Glutamatergic neuron (in vitro differentiated cells): ENCODE measurements at regions not wholly inside any gene's neighbourhood (a gene's known extent, or its start where the extent isn't known, plus 50 kb on each side); places are given as distances from the start of the nearest gene placed in this dataset.

Source experiments
- DNase-seq: peaks from one replicate; pipeline ENCODE4 v3.0.0; 2022
- H3K27ac Mint-ChIP-seq: one replicate; pipeline ENCODE4 v1.8.0; 2020; ENCODE audit warnings: mild to moderate bottlenecking, mixed read lengths, inconsistent platforms; ENCODE audit not compliant: unreplicated experiment
- H3K27me3 Mint-ChIP-seq: one replicate; pipeline ENCODE4 v1.8.0; 2020; ENCODE audit warnings: mild to moderate bottlenecking, moderate library complexity, mixed read lengths, inconsistent platforms; ENCODE audit not compliant: unreplicated experiment
- H3K36me3 Mint-ChIP-seq: one replicate; pipeline ENCODE4 v1.8.0; 2020; ENCODE audit warnings: mild to moderate bottlenecking, mixed read lengths, inconsistent platforms; ENCODE audit not compliant: unreplicated experiment
- H3K4me1 Mint-ChIP-seq: one replicate; pipeline ENCODE4 v1.8.0; 2020; ENCODE audit warnings: mild to moderate bottlenecking, low read depth, mixed read lengths, inconsistent platforms; ENCODE audit not compliant: unreplicated experiment
- H3K4me3 Mint-ChIP-seq: one replicate; pipeline ENCODE4 v1.8.0; 2020; ENCODE audit warnings: mild to moderate bottlenecking, mixed read lengths, inconsistent platforms; ENCODE audit not compliant: unreplicated experiment
- H3K9me3 Mint-ChIP-seq: one replicate; pipeline ENCODE4 v1.8.0; 2020; ENCODE audit warnings: mild to moderate bottlenecking, moderate library complexity, mixed read lengths, inconsistent platforms; ENCODE audit not compliant: unreplicated experiment
- TF ChIP-seq, protein P1 (sequence below): fragments of 200-600 bp; sonication (generic); IDR thresholded peaks from one replicate; pipeline ENCODE4 v1.5.0; 2021; ENCODE audit not compliant: partially characterized antibody, unreplicated experiment

DNA sequence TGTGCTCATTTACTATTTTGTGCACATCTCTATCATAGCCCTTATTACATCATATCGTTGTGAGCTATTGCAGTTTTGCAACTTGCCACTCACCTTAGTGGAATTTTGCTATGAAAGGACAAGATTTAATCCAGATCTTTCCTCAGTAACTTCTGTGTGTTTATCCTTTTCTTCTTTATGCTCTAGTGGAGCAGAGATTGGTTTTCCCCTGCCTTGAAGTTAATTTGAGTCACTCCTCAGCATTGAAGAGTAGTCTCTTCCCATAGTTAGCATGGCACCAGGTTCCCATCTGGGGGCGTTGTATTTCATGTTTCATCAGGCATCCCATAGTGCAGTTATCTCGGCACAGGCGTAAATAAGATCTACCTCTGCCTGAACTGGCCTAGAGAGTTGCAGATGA, 510.4 kb downstream of the PSAT1 start:
- no peaks in the 10 kb centered on the region for H3K36me3 Mint-ChIP-seq
- peaks cover 2% of the 10 kb centered on the region for H3K4me1 Mint-ChIP-seq
- no peaks in the 10 kb centered on the region for H3K9me3 Mint-ChIP-seq
- H3K27ac Mint-ChIP-seq: no peak overlapping the region
- TF ChIP-seq, protein P1, sequence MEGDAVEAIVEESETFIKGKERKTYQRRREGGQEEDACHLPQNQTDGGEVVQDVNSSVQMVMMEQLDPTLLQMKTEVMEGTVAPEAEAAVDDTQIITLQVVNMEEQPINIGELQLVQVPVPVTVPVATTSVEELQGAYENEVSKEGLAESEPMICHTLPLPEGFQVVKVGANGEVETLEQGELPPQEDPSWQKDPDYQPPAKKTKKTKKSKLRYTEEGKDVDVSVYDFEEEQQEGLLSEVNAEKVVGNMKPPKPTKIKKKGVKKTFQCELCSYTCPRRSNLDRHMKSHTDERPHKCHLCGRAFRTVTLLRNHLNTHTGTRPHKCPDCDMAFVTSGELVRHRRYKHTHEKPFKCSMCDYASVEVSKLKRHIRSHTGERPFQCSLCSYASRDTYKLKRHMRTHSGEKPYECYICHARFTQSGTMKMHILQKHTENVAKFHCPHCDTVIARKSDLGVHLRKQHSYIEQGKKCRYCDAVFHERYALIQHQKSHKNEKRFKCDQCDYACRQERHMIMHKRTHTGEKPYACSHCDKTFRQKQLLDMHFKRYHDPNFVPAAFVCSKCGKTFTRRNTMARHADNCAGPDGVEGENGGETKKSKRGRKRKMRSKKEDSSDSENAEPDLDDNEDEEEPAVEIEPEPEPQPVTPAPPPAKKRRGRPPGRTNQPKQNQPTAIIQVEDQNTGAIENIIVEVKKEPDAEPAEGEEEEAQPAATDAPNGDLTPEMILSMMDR: no peak
- peaks cover 2% of the 10 kb centered on the region for H3K27me3 Mint-ChIP-seq
- DNase-seq: no peak
- H3K4me3 Mint-ChIP-seq: no peak overlapping the region

DNA sequence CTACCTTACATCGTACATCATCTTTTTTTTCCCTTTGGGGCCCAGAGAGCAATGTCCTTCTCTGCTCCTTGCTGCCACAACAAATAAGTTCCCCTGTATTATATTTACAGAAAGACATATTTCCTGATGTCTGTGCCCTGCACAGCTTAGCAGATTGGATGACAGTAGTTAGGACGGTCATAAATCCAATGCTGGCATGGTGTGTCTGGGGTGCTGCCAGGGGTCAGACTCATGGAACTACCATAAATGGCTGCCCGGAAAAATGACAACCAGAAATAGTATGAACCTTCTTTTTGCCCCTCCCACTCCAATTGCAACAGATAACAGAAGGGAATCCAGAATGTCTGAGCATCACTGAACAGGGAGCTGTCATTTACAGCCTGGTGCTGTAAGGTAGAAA, 511.1 kb downstream of the PSAT1 start:
- Mint-ChIP-seq H3K27ac (no peak overlapping the region), H3K4me3 (no peak overlapping the region), H3K4me1 (peaks cover 8% of the 10 kb centered on the region), H3K27me3 (peaks cover 5% of the 10 kb centered on the region), H3K36me3 (no peaks in the 10 kb centered on the region), H3K9me3 (peaks cover 2% of the 10 kb centered on the region)
- no peak for DNase-seq
- TF ChIP-seq, protein P1: no peak

DNA sequence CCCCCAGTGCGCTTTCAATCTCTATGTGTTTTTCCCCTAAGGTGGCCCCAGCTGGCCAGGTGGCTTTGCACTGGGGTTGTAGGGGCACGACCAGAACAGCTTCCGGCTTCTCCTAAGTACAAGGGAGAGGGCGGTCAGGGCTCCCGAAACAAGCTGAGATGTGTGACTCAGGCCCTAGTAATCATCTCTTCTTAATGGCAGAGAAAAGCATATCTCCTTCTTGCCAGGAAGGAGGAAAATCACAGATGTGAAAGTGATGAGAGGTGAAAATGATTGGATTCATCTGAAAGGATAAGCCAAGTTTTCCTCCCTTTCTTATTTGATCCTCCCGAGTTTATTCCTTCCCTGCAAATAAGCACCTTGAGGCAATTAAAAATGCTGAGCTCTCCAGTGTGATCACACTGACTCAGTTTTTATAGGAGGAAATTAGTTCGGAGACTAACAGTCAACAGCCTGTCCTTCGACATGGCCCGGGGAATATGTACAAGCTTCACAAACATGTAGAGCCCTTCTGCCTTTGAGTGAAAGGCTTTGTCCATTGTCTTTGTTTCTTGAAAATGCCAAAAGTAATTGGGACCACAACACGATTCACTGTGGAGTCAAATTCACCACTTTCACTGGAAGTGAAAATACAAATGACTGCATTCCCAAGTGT, 514.8 kb downstream of the PSAT1 start:
- Mint-ChIP-seq H3K36me3 (no peaks in the 10 kb centered on the region), H3K27me3 (peaks cover 8% of the 10 kb centered on the region), H3K9me3 (peaks cover 4% of the 10 kb centered on the region), H3K27ac (no peak overlapping the region), H3K4me3 (no peak overlapping the region), H3K4me1 (peaks cover 11% of the 10 kb centered on the region)
- TF ChIP-seq, protein P1: no peak
- no peak for DNase-seq

DNA sequence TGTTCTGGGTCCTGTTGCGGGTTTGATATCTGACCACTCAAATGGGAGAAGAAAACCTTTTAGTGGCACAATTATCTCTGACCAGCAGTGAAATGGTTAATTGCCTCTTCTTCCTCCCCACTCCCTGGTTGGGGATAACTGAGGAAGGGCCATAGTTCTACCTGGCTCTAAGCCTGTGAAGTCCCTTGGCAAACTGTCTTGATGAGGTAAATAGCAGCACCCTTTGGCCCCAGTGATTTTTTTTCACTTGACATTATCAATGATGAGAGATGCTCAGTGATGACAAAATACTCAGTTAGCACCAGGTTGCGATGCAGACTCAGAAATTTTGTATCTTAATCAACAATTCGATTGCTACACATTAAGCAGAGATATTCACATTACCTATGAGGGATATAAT, 515.7 kb downstream of the PSAT1 start:
- TF ChIP-seq, protein P1: no peak
- Mint-ChIP-seq H3K27me3 (peaks cover 8% of the 10 kb centered on the region), H3K4me1 (peaks cover 11% of the 10 kb centered on the region), H3K9me3 (peaks cover 4% of the 10 kb centered on the region), H3K27ac (no peak overlapping the region), H3K36me3 (no peaks in the 10 kb centered on the region), H3K4me3 (no peak overlapping the region)
- no peak for DNase-seq

DNA sequence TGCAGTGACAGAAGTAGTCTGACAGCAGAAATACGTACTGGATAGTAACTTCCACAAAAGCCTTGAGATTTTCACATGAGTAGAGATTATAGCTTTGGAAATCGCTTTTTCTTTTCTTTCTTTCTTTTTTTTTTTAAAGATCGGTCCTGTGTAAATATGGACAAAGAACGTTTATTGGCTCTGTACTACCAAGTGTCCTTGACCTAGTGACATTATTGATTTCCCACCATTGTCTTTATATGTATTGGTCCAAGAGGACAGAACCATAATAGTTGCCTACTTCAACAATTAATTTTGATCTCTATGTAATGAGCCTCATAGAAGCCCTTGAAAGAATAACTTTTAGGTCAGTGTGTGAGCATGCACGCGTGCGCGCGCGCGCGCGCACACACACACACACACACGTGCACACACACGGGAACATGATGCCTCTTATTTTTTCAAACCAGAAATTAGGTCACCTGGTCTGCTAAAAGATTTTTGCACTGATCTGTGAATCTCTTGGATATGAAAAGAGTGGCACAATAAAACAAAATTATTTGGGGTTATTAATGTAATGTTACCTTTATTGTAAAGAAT, 516.8 kb downstream of the PSAT1 start:
- peaks cover 11% of the 10 kb centered on the region for H3K4me1 Mint-ChIP-seq
- H3K4me3 Mint-ChIP-seq: no peak overlapping the region
- no peaks in the 10 kb centered on the region for H3K36me3 Mint-ChIP-seq
- H3K27ac Mint-ChIP-seq: no peak overlapping the region
- TF ChIP-seq, protein P1: no peak
- H3K9me3 Mint-ChIP-seq: peaks cover 4% of the 10 kb centered on the region
- no peak for DNase-seq
- peaks cover 6% of the 10 kb centered on the region for H3K27me3 Mint-ChIP-seq
